CD4-positive, alpha-beta T cell treated with Interleukin-17A for 1 hour (primary cell): ENCODE measurements at regions not wholly inside any gene's neighbourhood (a gene's known extent, or its start where the extent isn't known, plus 50 kb on each side); places are given as distances from the start of the nearest gene placed in this dataset.

Experiments used
- DNase-seq: peaks from one replicate; pipeline ENCODE4 v3.0.0-alpha.2; 2020

DNA sequence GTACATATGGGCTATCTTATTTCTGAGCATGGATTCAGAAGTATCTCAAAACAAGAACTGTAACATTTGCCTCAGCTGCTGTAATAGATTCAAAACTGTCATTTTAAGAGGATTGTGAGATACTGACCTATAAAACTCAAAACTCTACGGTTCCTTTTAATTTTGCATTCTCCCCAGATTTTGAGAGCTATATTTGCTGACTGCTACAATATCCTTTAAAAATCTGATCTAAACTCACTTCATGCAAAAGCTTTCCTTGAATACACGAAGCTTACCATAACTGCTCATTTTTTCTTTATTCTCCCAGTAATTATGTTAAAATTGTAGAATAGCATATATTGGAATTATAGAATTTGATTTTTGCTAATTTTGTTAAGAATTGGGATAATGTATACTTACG is 158.7 kb upstream of the ROBO1 start:
- no peak for DNase-seq

- no peak for DNase-seq
Observed at GRCh38 chr3:79922633-79923032, 154.8 kb upstream of the ROBO1 start.

DNA sequence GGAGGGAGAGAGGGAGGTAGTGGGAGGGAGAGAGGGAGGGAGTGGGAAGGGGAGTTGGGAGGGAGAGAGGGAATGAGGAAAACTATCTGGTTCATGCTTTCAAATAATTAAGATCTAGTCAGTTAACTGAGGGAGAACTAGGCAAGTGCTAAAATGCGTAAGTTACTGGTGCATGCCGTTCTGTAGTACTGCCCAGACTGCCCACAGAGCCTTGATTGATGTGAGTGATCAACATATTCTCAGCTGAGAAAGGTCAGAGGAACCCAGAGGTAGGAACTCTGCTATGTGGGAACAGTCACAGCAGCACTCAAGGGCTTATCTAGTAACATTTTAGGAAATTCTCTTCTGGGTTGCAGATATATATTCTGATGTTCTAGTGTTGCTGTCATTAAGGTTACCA is 149.8 kb upstream of the ROBO1 start:
- DNase-seq = no peak

- DNase-seq = no peak
Observed at GRCh38 chr3:79910337-79910736, 142.5 kb upstream of the ROBO1 start.

- no peak for DNase-seq
Observed at GRCh38 chr3:79906106-79906505, 138.3 kb upstream of the ROBO1 start.

- no peak for DNase-seq
Observed at GRCh38 chr3:79902151-79902550, 134.4 kb upstream of the ROBO1 start.

DNA sequence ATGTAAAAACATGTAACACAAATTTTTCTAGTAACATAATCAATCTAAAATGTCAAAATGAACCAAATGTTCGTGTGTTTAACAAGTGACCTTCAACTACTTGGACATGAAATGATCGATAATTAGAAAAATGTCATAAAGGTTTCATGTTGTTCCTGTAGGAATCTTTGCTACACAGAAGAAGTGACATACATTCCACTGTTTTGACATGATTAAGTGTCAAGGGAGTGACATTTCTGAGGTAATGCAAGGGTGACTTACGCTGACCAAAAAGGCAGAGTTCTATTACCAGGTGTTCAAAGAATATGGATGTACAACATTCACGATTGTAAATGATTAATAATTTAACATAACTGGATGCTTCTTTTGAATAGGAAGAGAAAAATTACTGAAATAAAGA is 131.1 kb upstream of the ROBO1 start:
- no peak for DNase-seq

DNA sequence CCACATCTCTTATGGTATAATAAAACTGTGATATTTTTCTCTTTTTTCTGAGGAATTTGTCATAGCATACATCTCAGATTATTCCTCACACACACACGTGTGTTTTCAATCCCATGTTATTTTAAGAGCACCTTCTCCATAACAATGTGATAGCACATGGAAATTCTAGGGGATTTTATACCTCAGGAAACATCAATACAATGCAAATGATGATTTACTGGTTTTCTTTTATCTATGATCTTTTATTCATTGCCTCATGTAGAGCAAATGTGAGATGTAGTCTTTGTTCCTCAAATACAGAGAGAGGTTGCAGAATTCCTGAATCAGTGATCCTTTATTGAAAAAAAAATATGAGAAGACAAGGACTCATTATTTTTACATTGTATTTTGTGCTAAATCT is 128.3 kb upstream of the ROBO1 start:
- DNase-seq = no peak

GRCh38 chr3:79887213-79887612 is 119.4 kb upstream of the ROBO1 start:
- DNase-seq = no peak

GRCh38 chr3:79886204-79886603 is 118.4 kb upstream of the ROBO1 start:
- DNase-seq = no peak

DNA sequence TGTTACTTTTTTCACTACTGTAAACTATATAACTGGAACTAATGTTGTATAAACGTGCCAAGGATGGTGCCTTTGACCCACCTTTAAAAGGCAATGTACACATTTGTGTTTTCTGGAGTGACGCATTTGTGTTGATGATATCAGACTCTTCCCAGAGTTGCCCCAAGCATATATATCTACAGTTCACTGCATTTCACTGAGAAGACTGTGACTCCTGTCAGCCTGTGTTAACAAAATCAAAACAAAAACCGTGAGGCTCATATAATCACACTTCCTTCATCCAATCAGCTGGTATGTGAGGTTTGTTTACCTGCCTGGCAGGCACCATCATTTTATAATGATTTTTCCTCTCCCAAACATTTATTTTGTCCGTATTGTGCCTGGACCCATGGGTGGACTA is 117.6 kb upstream of the ROBO1 start:
- DNase-seq = no peak

- no peak for DNase-seq
Observed at GRCh38 chr3:79884354-79884753, 116.6 kb upstream of the ROBO1 start.

GRCh38 chr3:79881431-79881830 is 113.6 kb upstream of the ROBO1 start:
- DNase-seq = no peak

DNA sequence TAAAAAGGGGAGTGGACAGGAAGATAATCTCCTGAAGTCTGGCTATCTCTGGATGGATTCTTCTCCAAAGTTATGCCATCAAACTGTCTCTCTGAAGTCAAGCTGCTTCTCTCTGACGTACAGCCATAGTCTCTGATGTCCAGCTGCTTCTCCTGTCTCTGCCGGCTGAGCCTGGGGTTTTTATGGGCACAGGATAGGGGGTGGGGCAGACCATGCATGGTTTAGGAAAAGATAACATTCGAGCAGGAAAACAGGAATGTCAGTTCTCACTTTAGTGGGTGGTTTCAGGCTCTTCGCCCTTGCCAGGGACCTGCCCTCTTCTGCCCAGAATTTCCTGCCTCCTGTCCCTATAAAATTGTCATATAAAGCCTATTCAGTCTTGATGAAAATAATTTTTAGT is 110.9 kb upstream of the ROBO1 start:
- no peak for DNase-seq

DNA sequence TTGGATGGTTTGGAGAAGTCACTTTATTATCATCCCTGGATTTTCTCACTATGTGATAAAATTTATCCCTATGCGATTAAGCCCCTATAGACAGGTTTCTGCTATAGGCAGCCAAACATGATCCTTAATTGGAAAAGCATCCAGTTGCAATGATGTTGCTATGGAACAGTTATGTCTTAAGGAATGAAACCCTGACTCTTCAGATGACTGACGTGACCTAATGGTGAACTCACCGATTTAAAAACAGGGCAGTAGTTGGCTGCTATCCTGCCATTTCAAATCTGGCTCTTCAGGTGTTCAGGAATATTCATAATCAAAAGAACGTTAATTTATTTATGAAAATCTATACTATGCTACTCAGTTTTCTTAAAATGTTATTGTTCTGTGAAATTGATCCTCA is 106.8 kb upstream of the ROBO1 start:
- DNase-seq = no peak

- no peak for DNase-seq
Observed at GRCh38 chr3:79872483-79872882, 104.7 kb upstream of the ROBO1 start.

- DNase-seq = no peak
Observed at GRCh38 chr3:79871656-79872055, 103.9 kb upstream of the ROBO1 start.

DNA sequence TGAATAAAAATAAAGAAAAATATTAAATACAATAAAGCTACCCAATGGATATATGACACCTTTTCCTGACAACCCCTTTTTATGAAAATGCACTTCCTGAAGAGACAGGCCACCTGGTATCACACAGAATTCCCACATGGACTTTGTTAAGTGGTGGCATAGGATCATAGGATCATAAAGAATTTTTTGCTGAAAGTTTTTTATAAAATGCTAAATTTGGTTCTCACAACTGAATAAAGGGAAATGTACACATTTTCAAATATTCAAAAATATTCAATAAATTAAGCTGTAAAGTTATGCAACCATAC is 102.5 kb upstream of the ROBO1 start:
- DNase-seq = no peak

GRCh38 chr3:79869461-79870312 is 101.9 kb upstream of the ROBO1 start:
- DNase-seq = no peak

DNA sequence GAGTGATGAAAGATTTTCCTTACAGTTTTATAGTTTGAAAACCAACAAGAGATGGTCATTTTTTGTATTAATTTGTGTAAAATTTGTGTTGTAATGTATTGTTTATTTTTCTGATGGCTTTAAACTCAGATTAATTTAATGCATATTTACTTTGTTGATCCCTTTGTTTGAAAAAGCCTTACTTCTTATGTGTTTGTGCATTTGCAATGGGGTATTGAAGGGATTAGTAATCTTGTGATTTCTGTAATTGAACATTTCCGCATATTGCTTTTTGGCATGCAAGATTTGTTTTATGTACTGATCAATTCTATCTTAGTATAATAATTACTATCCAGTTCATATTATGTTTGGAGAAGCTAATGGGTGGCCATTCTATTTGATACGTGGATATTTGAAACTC is 98.4 kb upstream of the ROBO1 start:
- no peak for DNase-seq

DNA sequence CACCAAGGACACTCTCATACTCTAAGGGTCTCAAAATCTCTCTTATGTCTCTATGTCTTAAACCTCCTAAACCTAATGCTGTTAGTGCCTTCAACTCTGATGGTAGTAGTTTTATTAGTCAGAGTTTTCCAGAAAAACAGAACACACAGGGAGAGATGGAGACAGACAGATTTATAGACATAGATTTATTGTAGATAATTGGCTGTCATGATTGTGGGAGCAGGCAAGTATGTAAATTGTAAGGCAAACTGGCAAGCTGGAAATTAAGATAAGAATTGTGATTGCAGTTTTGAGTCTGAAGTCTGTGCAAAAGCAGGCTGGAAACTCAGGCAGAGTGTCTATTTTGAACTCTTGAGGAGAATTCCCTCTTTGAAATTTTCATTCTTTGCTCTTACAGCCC is 96.3 kb upstream of the ROBO1 start:
- no peak for DNase-seq

DNA sequence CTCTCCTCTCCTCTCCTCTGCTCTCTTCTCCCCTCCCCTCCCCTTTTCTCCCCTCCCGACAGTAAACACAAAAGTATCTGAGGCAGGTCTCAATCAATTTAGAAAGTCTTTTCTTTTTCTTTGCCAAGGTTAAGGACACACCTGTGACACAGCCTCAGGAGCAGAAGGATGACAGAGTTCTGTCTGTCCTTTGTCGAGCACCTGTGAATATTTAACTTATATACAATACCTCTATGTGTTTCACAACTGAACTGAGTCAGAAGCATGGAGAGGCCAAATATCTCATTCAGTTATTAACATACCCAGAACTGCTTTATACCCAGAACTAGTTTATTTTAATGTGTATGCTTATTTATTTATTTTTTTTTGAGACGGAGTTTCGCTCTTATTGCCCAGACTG is 81.1 kb upstream of the ROBO1 start:
- DNase-seq = no peak

DNA sequence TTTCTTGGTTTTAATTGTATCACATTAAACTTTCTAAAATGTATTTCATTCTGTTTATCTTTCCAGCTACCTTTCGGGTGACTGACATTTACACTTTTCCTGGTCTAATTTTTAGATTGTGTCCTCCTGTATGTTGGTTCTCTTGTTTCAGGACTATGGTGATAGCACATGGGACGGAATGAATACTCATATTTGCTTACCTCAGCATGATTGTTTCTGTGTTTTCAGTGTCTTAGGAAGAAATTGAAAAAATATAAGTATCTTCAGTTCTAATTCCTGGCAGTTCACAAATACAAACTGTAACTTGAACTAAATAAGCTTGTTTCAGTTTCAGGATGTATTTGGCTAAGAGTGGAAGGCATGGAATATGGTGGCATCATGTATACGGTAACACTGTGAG is 80.1 kb upstream of the ROBO1 start:
- no peak for DNase-seq

DNA sequence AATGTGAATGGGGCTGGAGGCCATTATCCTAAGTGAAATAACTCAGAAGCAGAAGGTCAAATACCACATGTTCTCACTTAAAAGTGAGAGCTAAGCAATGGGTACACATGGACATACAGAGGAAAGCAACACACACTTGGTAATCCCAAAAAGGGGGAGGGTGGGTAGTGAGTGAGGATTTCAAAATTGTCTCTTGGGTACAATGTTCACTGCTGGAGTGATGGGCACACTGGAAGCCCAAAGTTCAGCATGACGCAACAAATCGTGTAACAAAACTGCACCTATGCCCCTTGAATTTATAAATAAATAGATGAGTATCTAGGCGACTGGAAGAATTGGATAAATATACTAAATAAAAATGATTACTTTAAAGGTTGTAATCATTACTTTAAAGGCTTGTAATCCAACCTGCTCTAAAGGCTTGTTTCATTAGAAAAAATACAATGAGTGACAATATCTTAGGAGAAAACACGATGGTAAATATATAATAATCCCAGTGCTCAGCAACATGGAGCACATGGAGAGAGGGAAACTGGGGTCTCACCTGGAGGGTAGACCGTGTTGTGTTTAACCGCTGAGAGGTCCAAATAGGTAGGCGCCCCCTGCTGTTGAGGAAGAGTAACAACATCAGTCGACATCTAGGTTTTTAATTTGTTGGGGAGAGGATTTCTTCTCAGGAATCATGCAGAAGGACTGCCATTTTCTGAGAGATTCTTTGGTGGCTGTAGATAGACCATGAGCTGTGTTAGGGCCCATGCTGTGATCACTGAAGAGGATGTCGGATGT is 78.5 kb upstream of the ROBO1 start:
- DNase-seq = no peak

DNA sequence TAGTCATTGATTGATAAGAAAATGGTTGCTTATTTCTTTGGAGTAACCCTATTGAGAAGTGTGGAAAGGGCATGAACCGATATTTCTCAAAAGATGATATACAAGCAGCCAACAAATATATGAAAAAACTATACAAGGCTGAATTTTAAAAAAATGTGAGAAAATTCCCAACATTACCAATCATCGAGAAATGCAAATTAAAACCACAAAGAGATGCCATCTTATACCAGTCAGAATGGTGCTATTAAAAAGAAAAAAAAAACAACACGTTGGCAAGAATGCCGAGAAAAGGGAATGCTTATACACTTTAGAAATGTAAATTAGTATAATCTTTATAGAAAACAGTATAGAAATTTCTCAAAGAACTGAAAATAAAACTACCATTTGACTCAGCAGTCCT is 77.7 kb upstream of the ROBO1 start:
- no peak for DNase-seq
